ENCODE measurements at regions not wholly inside any gene's neighbourhood (a gene's known extent, or its start where the extent isn't known, plus 50 kb on each side); places are given as distances from the start of the nearest gene placed in this dataset.

GRCh38 chr6:12401200-12401599 is 111.0 kb downstream of the EDN1 start:
- H3K4me3 Mint-ChIP-seq: no peak overlapping the region
- DNase-seq: no peak
- Histone ChIP-seq H3K27me3 (ENCODE audit: control insufficient read depth, insufficient read depth, low read length, poor library complexity, severe bottlenecking) (peaks cover under 1% of the 10 kb centered on the region), H3K36me3 (ENCODE audit: control insufficient read depth, insufficient read depth, low read length) (no peaks in the 10 kb centered on the region), H3K9ac (ENCODE audit: extremely low read depth, low read length, poor library complexity, severe bottlenecking) (no peak overlapping the region), H3K4me1 (ENCODE audit: control insufficient read depth, insufficient read depth, low read length) (no peaks in the 10 kb centered on the region), H3K27ac (ENCODE audit: low read depth, low read length) (no peak overlapping the region), H3K9me3 (ENCODE audit: control insufficient read depth, low read length) (no peaks in the 10 kb centered on the region), H3K4me3 (ENCODE audit: low read length) (no peak overlapping the region)
- no peaks in the 10 kb centered on the region for H3K9me3 Mint-ChIP-seq
- peaks cover 3% of the 10 kb centered on the region for H3K4me1 Mint-ChIP-seq
- 89 to 100% methylated on average over 2 to 3 of the region's 3 CpGs for WGBS, 2 experiments (ENCODE audit: insufficient coverage in 1 of 2, insufficient read length in 1 of 2)
- no peaks in the 10 kb centered on the region for H3K36me3 Mint-ChIP-seq (ENCODE audit: low read depth)
- H3K27ac Mint-ChIP-seq: no peak overlapping the region
- TF ChIP-seq CTCF (conservative IDR thresholded peaks at IDR 0.05): no peak
- H3K27me3 Mint-ChIP-seq (ENCODE audit: insufficient read depth): peaks cover 3% of the 10 kb centered on the region

- no peak for TF ChIP-seq CTCF (conservative IDR thresholded peaks at IDR 0.05)
- Mint-ChIP-seq H3K27ac (no peak overlapping the region), H3K4me3 (no peak overlapping the region), H3K9me3 (no peaks in the 10 kb centered on the region), H3K27me3 (ENCODE audit: insufficient read depth) (peaks cover 3% of the 10 kb centered on the region), H3K4me1 (peaks cover 5% of the 10 kb centered on the region), H3K36me3 (ENCODE audit: low read depth) (no peaks in the 10 kb centered on the region)
- H3K27ac ChIP-seq (ENCODE audit: low read depth, low read length): no peak overlapping the region
- 87 to 100% methylated on average over 1 to 2 of the region's 2 CpGs for WGBS, 2 experiments (ENCODE audit: insufficient coverage in 1 of 2, insufficient read length in 1 of 2)
- H3K9me3 ChIP-seq (ENCODE audit: control insufficient read depth, low read length): peaks cover 7% of the 10 kb centered on the region
- H3K4me1 ChIP-seq (ENCODE audit: control insufficient read depth, insufficient read depth, low read length): no peaks in the 10 kb centered on the region
- H3K36me3 ChIP-seq (ENCODE audit: control insufficient read depth, insufficient read depth, low read length): no peaks in the 10 kb centered on the region
- H3K27me3 ChIP-seq (ENCODE audit: control insufficient read depth, insufficient read depth, low read length, poor library complexity, severe bottlenecking): no peaks in the 10 kb centered on the region
- no peak overlapping the region for H3K4me3 ChIP-seq (ENCODE audit: low read length)
- H3K9ac ChIP-seq (ENCODE audit: extremely low read depth, low read length, poor library complexity, severe bottlenecking): no peak overlapping the region
- no peak for DNase-seq
Observed at GRCh38 chr6:12403201-12403826, 113.2 kb downstream of the EDN1 start.

- H3K4me1 Mint-ChIP-seq: peaks cover 5% of the 10 kb centered on the region
- no peaks in the 10 kb centered on the region for H3K27me3 ChIP-seq (ENCODE audit: control insufficient read depth, insufficient read depth, low read length, poor library complexity, severe bottlenecking)
- no peaks in the 10 kb centered on the region for H3K36me3 ChIP-seq (ENCODE audit: control insufficient read depth, insufficient read depth, low read length)
- H3K9me3 Mint-ChIP-seq: no peaks in the 10 kb centered on the region
- no peak for DNase-seq
- H3K9ac ChIP-seq (ENCODE audit: extremely low read depth, low read length, poor library complexity, severe bottlenecking): no peak overlapping the region
- no peak overlapping the region for H3K4me3 Mint-ChIP-seq
- no peak overlapping the region for H3K27ac ChIP-seq (ENCODE audit: low read depth, low read length)
- no peaks in the 10 kb centered on the region for H3K36me3 Mint-ChIP-seq (ENCODE audit: low read depth)
- H3K4me1 ChIP-seq (ENCODE audit: control insufficient read depth, insufficient read depth, low read length): no peaks in the 10 kb centered on the region
- H3K27me3 Mint-ChIP-seq (ENCODE audit: insufficient read depth): peaks cover 2% of the 10 kb centered on the region
- H3K27ac Mint-ChIP-seq: no peak overlapping the region
- H3K4me3 ChIP-seq (ENCODE audit: low read length): no peak overlapping the region
- no peak for TF ChIP-seq CTCF (conservative IDR thresholded peaks at IDR 0.05)
- peaks cover 7% of the 10 kb centered on the region for H3K9me3 ChIP-seq (ENCODE audit: control insufficient read depth, low read length)
- WGBS, 2 experiments (ENCODE audit: insufficient coverage in 1 of 2, insufficient read length in 1 of 2): 89 to 90% methylated on average over 3 to 6 of the region's 6 CpGs
Observed at GRCh38 chr6:12403947-12404647, 113.9 kb downstream of the EDN1 start.
